ELF-1 (cell line): ENCODE measurements at regions not wholly inside any gene's neighbourhood (a gene's known extent, or its start where the extent isn't known, plus 50 kb on each side); places are given as distances from the start of the nearest gene placed in this dataset.

Experiments
- DNase-seq: peaks from one replicate; pipeline ENCODE4 v3.0.0-alpha.2; 2016; ENCODE audit warnings: low read depth, low spot score

DNA sequence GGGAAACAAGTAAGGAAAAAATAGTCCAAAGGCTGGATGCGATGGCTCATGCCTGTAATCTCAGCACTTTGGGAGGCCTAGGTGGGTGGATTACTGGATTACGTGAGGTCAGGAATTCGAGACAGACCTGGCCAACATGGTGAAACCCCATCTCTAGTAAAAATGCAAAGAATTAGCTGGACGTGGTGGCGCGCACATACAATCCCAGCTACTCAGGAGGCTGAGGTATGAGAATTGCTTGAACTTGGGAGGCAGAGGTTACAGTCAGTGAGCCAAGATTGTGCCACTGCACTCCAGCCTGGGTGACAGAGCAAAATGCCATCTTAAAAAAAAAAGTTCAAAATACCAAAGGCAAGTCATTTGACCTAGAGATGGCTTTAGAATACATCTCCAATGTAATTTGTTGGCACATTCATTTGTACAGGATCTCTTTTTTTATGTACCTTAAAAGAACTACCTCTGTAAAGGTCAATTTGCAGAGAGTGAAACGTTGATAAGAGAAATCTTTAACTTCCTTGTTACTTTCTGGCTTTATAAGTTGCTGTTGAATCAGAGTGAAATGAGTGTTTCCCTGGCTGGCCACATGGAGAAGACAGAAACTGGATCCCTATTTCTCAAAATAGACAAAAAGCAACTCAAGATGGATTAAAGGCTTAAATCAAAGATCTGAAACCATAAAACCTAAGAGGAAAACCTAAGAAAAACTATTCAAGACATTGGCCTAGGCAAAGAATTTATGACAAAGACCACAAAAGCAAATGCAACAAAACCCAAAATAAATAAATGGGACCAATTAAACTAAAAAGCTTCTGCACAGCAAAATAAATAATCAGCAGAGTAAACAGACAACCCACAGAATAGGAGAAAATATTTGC lies 260.7 kb downstream of the KLF6 start:
- no peak for DNase-seq

DNA sequence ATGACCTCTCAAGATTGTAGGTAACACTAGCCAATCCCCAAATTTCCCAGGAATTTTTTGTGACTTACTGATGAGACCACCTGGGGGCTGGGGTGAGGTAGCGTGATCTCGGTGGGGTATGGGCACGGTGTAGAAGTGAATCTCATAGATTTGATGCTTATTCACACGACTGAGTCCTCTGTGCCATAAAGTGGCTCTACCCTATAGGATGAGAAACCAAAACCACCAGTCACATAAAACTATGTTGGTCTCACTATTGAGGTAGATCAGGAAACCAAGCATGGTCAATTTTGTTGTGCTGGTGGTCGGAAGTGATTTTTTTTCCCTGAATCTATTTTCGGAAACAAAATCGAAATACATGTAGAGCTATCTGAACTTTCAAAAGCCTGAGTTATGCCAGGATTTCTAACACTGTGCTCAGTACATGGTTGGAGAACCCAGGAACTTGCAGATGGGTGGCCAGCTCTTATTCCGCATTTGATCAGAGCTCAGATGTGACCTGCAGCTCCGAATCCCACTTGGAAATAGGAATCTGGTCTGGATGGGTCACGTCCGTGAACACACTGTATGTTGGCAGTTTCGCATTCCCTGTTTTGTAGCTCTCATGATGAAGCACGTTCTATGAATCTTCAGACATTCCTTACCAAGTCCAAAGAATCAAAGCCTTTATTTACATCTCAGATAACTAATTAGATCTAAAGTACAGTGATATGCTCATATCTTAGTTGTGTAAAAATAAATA lies 261.5 kb downstream of the KLF6 start:
- no peak for DNase-seq

DNA sequence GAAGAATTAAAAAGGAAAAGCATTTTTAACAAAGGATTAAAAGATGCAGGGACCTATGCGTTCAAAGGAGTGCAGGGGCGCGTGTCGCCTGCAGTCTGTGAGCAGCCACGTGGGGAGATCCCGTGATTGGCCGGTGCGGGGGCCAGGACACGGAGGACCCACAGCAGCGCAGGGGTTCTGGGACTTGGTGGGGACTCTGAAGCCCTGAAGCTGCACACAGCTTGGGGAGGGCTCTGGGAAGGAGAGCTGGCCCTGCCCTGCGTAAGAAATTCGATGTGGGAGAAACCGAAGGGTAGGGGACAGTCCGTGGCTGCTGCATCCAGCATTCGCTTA lies 268.1 kb downstream of the KLF6 start:
- DNase-seq, result no peak

DNA sequence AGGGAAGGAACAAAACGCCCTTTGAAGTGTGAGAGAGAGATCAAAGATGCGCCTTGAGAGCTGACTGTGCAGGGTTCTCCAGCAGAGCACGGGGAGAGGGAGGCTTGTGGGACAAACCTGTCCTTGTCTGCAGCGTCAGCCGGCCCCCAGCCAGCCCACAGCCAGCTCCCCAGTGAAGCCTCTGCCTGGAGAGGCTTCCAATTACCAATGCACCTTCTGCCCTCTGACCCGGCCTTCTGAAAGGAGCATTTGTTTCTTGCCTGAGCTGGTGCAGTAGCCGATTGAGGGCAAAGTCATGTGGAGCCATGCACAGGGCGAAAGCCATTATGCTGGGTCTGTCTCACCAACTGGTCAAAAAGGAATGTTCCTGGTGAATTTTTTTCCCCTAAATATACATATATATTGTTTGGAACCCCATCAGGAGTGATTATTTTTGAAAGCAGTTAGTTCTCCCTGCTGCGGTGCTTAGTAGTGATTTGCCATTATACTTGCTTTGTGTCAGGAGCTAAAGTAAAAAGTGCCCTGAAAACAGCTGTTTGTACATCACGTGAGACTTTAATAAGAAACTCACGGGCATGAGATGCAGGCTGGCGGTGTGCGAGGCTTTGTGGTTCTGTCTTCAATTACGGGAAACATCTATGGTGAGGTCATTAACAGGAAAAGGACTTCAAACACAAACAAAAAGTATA lies 268.6 kb downstream of the KLF6 start:
- peak; percentile 11 for DNase-seq

DNA sequence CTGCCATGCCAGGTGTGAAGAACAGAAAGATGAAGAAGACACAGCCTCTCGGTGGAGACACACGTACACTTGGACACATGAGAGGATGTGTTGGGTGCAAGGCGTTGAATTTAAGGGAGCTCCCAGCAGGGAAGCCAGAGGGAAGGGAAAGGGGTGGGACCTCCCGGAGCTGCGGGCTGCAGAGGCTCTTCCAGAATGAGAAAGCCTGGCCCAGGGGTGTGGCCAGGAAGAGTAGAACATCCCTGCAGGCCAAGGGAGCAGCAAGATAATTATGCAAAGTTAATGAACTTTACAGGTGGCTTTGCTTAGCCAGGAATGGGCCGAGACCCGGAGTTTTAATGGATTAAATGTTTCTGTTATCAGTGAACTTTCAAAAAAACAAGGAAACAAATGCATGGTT lies 270.3 kb downstream of the KLF6 start:
- no peak for DNase-seq

DNA sequence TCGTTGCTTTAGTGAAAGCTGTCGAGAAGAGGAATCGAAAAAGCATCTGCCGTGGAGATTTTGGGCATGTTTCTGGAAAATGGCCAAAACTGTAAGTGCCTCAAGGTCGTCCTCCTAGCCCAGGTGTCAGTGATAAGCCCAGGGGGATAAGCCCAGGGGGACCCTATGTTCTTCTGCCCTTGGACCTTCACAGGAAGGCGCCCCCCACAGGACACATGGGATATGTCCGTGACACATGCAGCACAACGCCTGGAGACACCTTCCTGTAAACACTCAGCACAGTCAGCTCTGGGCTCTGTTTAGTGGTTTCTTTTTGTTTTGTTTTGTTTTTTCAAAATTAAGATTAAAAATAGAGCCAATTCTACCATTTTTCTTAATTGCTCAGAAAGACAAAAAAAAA lies 272.7 kb downstream of the KLF6 start:
- DNase-seq, result no peak

DNA sequence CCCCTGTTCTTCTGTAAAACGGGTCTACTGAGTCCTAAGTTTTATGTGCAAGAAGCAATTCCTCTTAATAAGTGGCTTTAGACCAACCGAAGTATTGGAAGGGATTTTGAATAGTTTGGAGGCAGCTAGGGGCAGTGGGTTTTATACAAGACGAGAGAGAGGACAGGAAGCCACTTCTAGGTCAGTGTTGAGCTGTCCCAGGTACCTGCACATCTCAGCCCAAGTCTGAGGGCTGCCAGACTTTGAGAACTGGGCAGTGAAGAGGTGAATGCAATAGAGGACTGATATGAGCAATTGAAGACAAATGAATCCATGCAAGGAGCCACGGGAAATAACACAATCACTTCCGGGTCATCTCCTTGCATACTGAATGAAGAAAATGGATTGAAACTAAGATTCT lies 273.5 kb downstream of the KLF6 start:
- DNase-seq, result no peak

DNA sequence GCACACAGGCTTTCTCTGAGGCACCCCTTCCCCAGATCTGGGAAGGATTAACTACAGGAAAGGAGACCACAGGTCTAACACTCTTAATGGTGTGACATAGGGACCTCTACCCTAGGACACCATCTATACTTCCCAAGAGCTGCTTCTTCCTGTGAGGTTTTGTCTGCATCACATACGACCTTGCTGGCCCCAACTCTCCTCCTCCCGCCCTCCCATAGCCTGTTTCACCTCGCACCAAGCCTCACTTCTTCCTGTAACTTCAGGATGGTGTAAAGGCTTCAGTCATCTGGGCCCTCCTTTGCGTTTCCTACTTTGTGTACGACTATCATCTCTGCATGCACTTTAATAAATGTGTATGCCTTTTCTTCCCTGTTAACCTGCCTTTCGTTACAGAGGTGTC lies 274.3 kb downstream of the KLF6 start:
- DNase-seq, result no peak

DNA sequence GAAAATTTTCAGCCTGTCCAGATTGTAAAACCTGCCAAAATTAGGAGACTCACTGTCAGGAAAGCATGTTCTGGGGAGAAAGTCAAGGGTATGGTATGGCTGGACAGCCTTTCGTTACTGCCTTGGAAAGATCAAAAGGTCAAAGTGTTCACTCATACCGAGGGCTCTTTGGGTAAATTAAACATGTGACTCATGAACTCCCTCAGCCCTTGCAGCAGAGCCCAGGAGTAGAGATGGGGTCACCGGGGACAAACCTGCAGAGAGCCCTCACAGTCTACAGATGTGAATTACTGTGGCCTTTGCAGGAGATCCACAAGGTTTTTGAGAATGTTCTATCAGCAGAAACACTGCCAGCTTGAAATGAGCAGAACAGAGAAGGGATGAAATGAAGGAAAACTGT lies 275.7 kb downstream of the KLF6 start:
- DNase-seq, result no peak

DNA sequence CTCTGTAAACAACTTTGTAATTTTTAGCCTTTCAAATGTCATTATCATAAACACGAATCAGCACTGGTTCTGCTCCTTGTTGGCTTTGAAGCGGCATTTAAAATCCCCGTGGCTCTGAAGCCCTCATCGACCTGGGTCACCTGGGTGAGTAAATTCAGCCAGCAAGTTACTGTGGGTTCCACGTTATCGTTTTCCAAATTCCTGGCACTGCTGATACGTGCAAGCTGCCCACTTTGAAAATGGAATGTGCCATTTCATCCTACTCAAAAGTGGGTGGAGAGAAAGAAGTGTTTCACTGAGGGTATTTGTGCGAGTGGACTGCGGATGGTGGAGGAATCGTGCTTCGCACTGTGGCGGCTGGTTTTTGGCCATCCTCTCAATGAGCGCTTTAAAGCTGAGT lies 281.7 kb downstream of the KLF6 start:
- no peak for DNase-seq

DNA sequence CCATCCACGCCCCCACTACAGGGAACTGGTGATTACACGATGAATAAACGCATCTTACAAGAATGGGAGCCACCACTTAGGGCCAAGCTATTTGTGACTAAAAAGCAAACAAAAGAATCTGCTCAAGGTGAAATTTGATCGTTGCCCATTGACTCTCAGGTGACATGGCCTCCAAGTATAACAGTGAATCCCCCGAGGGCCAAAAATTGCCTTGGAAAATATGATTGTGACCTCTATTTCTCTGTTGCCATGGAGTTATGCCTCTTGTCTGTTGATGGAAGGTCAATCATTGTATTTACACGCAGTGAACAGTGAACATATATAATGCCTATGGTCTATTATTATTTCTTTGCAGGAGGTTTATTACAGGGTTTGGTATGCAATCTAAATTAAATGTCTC lies 282.3 kb downstream of the KLF6 start:
- DNase-seq, result no peak

DNA sequence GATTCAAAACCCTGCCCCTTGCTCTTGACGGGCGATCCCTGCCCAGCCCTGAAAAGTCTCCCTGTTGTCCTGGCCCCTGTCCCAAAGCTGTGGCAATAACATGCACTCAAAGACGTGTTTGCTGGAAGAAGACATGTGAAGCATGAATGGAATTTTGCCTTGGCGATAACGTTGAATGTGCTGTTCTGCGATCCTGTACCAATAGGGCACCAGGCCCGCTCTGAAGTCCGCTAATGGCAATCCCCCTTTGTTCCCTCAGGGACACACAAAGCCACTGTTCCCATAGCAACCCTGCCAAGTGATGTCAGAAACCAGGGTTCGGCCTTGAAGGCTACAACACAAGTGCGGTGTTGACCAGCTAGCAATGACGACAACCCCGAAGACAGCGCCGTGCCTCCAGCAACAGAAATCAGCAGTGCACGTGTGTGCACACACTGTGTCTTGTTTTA lies 284.6 kb downstream of the KLF6 start:
- peak; percentile 93 for DNase-seq

DNA sequence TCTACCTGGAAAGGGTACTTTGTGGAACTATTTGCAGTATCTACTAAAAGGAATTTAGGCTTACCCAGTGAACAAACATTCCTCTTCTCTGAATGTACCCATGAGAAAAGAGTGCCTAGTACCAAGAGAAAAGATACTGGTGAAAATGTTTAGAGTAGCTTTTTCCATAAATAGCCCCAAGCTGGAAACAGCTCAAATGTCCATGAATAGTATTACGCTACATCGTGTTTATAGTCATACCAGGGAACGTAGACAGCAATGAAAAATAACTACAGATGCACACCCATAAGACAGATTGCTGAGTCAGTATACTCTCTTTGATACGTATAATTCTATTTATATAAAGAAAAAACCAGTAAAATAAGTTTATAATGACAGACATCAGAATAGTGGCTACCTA lies 285.9 kb downstream of the KLF6 start:
- DNase-seq, result no peak

DNA sequence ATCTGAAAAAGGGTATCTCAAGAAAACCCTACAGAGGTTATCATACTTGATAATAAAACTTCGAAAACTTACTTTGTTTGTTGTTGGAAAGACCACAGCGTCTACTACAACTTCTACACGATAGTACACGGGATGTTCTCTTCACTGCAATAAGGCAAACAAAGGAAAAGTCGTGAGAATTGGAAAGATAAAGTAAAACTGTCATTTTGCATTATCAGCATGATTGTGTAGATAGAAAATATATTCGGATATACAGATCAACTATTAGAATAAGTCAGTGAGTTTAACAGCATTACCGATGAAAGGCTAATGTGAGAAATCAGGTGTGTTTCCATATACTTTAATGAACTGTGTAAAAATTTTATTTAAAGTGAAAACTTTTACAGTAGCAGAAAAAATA lies 287.4 kb downstream of the KLF6 start:
- no peak for DNase-seq

DNA sequence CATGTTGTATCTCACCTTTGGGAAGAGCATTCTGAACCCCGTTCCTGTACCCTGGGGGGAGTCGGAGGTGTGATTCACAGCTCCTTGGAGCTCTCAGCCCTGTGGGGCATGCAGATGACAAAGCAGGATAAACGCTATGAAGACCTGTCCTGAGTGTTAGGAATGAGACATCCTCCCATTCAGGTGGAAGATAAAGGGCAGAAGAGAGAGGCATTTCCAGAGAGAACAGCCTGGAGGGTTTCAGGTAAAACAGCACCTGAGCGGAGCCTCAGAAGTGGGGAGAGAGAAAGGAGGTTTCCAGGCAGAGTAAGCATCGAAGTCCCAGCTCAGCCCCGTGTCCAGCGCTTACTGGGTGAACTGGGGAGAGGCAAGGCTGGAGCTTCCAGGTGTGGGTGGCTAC lies 288.9 kb downstream of the KLF6 start:
- DNase-seq, result peak; percentile 85

DNA sequence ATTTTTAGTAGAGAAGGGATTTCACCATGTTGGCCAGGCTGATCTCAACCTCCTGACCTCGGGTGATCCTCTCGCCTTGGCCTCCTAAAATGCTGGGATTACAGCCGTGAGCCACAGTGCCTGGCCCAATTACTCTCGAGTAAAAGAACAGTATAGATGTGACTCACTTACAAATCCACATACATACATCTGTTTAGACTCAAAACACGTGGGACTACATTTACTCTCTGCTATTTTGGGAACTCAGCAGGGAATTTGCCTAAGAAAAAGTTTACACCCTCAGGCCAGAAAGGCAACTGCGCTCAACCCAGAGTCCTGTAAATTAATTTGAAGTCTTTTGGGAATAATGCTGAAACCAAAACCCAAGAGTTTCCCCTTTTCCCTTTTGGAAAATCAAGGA lies 289.7 kb downstream of the KLF6 start:
- DNase-seq, result peak; percentile 68

DNA sequence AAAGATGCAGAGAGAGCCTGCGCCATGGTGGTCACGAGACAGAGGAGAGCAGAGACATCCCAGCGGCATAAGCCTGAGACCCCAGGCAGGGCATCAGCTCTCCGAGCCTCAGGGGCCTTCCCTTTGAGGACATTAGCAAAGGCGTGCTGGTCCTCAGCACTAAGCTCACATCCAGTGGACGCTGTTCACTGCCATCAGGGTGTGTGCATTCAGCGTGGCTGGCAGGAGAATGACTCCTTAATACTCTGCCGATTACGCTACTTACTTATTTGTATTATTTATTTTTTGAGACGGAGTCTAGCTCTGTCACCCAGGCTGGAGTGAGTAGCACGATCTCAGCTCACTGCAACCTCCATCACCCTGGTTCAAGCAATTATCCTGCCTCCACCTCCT lies 290.2 kb downstream of the KLF6 start:
- no peak for DNase-seq

DNA sequence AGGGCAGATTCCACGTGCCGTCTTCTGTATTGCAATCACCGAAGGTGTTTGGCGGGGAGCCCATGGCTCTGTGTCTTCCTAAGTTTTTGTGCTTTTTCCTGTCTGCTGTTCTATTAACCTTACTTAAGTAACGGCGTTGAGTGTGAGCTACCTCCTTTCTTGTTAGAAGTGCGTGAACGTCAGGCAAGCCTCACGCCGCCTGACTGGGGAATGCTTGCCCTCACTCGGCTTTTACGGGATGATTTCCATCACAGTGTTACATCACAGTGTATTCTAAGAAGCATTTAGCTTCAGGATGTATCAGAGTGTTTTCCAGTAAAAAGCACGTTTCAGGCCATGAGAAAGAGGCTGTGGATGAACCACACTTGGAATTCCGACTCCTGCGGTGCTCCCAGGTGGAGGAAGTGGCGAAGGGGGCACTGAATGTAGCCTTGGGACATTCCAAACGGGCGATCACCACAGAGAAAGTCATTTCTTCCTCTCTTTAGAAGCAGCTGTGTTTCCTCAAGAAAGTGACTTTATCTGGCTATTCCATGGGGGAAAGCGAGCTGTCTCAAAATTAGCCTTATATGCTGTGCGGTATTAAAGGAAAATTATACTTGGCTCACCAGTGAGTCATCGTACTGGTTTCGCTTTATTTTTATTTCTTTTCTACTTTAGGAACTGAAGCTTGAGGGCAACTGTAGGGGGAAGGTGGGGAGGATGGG lies 290.7 kb downstream of the KLF6 start:
- DNase-seq, result no peak

DNA sequence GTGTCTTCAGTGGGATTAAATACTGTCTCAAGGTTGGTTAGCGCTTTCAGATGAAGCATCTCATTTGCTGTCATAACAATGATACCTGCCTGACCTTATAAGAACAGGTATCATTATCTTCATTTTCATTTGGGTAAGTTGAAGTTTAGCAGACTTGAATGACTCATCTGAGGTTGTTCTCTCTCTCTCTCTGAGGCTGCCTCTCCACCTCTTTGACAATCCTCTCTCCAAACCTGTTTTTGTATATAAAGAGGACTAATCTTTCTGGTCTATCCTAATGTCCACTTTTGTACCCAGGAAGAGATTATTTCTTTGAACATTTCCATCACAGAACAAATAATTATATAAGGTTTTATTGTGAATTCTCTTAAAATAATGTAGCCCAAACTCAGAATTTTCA lies 291.4 kb downstream of the KLF6 start:
- DNase-seq, result no peak

DNA sequence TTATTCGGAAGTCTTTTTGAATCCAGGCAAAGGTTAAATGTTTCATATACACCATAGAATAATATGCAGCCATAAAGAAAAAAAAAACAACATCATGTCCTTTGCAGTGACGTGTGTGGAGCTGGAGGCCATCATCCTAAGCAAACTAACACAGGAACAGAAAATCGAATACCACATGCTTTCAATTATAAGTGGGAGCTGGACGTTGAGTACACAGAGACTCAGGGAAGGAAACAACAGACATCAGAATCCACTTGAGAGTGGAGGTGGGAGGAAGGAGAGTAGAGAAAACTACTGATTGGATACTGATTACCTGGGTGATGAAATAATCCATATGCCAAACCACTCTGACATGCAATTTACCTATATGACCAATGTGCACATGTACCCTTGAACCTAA lies 293.4 kb downstream of the KLF6 start:
- DNase-seq, result no peak

DNA sequence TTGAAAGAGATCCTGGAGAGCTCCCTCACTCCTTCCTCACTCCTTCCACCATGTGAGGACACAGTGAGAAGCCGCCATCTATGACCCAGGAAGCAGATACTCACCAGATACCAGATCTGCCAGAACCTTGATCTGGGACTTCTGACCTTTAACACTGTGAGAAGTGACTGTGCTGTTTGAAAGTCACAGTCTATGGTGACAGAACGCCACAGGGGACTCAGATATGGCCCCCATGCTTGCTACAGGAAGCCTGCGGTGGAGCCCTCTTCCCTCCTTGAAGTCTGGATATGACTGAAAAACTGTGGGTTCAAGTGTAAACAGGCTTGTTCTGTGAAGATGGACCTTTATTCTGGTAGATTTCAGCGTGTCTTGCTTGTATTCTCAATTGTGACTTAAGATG lies 297.8 kb downstream of the KLF6 start:
- no peak for DNase-seq
